Skeletal muscle tissue (tissue), 3 donors: ENCODE measurements at regions not wholly inside any gene's neighbourhood (a gene's known extent, or its start where the extent isn't known, plus 50 kb on each side); places are given as distances from the start of the nearest gene placed in this dataset.

Experiments
- H3K27ac ChIP-seq: one replicate; pipeline ENCODE4 v1.7.0; 2013; ENCODE audit warnings: mild to moderate bottlenecking, low read depth, low read length, inconsistent platforms
- H3K27me3 ChIP-seq, 3 donors: one replicate each; pipeline ENCODE4 v1.7.0; 2013; ENCODE audit warnings: low read length in 3 of 3; ENCODE audit not compliant: control insufficient read depth in 3 of 3, insufficient read depth in 3 of 3
- H3K36me3 ChIP-seq, 3 donors: one replicate each; pipeline ENCODE4 v1.7.0; 2013; ENCODE audit warnings: low read length in 3 of 3; ENCODE audit not compliant: control insufficient read depth in 3 of 3, insufficient read depth in 3 of 3
- H3K4me1 ChIP-seq, 3 donors: one replicate each; pipeline ENCODE4 v1.7.0; 2013; ENCODE audit warnings: low read length in 3 of 3, mild to moderate bottlenecking in 3 of 3; ENCODE audit not compliant: control insufficient read depth in 3 of 3, insufficient read depth in 3 of 3
- H3K4me3 ChIP-seq, 3 donors: one replicate each; pipeline ENCODE4 v1.7.0; 2013; ENCODE audit warnings: low read length in 3 of 3
- H3K9ac ChIP-seq, 3 donors: one replicate each; pipeline ENCODE4 v1.7.0; 2013; ENCODE audit warnings: low read length in 3 of 3, mild to moderate bottlenecking in 3 of 3, moderate library complexity in 2 of 3, low read depth in 1 of 3
- H3K9me3 ChIP-seq, 3 donors: one replicate each; pipeline ENCODE4 v1.7.0; 2013; ENCODE audit warnings: low read length in 3 of 3; ENCODE audit not compliant: control insufficient read depth in 3 of 3
- donor health status: Osteomylitis.

DNA sequence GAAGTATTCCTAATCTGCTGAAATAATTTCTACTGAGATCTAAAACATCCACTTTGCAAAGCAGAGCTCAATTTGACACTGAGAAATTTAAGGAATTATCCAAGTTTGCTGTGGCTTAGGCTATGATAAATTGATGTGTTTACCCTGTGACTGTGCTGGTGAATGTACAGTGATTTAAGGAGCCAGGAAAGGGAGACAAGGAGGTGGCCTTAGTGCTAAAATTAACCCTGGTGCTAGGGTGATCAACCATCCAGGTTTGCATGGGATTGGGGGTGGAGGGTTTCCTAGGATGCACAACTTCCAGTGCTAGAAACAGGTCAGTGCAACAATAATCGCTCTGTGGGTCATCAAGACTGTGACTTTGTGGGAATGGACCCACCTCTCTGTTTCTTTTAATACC, 307.5 kb upstream of the SPRED2 start:
- Histone ChIP-seq H3K4me1 (no peaks in the 10 kb centered on the region), H3K27me3 (no peaks in the 10 kb centered on the region), H3K4me3 (no peak overlapping the region), H3K36me3 (no peaks in the 10 kb centered on the region), H3K27ac (no peak overlapping the region), H3K9ac (no peak overlapping the region), H3K9me3 (no peaks in the 10 kb centered on the region)

DNA sequence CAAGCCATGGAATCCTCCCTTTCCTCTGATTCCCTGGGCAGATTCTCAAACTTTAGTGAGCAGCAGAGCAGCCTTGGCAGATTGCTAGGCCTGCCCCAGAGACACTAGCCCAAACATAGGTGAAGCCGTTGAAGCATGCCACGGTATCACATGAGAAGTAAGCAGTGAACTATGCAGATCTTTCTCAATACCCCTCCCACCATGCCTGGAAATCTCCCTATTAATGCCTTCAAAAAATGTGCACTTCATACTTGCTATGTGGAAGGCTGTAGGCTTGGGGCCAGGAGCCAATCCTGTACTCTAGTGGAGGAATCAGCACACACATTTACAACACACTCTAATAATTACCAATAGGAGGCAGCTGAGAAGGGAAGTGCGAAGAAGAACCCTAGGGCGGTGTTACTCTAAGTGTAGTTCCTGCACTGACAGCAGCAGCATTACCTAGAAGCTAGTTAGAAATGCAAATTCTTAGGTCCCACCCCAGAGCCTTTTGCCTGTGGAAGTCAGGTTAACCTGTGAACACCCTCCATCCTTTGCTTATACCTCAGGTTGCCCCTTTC, 305.1 kb upstream of the SPRED2 start:
- no peaks in the 10 kb centered on the region for H3K27me3 ChIP-seq
- H3K9me3 ChIP-seq = no peaks in the 10 kb centered on the region
- no peak overlapping the region for H3K9ac ChIP-seq
- H3K36me3 ChIP-seq = no peaks in the 10 kb centered on the region
- H3K4me1 ChIP-seq = no peaks in the 10 kb centered on the region
- H3K4me3 ChIP-seq = no peak overlapping the region
- no peak overlapping the region for H3K27ac ChIP-seq

DNA sequence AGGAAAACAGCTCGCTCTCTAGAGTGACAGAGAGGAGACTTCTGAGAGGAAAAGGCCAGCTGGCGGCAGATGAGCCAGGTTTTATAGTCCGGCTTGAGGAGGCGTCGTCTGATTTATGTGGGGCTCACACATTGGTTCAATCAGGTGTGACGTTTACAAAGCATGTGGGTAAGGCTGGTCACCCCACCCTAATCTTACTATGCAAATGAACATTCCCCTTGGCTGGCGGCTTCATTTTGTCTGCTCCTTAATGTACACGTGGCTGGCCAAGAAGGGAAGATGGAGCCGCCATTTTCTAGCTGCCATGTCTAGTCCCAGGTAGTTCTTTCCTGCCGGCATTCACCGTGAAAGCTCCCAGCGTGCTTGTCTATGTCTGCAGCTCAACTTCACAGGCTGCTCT, 299.1 kb upstream of the SPRED2 start:
- Histone ChIP-seq H3K4me3 (no peak overlapping the region), H3K27ac (no peak overlapping the region), H3K9ac (no peak overlapping the region), H3K4me1 (peaks cover 0 to 15% (median 13%) of the 10 kb centered on the region in 3 donors), H3K36me3 (no peaks in the 10 kb centered on the region), H3K9me3 (no peaks in the 10 kb centered on the region), H3K27me3 (no peaks in the 10 kb centered on the region)

DNA sequence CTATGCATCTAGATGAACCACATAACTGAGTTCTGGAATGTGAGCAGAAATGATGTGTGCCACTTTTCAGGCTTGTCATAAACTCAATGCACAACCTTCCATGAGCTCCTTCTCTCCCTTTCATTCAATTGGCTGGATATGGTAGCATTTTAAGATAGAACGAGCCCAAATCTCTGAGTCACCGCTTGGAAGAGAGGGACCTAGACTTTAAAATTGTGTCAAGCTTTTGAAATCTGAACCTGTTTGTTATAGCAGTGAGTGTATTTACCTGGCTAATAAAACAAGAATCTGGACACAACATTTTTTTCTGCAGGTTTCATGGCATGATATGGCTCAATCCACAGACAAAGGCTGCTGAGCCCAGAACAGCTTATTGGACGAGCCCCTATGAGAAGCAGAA, 297.8 kb upstream of the SPRED2 start:
- Histone ChIP-seq H3K4me1 (peaks cover 0 to 15% (median 13%) of the 10 kb centered on the region in 3 donors), H3K27me3 (no peaks in the 10 kb centered on the region), H3K36me3 (no peaks in the 10 kb centered on the region), H3K9me3 (no peaks in the 10 kb centered on the region), H3K27ac (no peak overlapping the region), H3K9ac (no peak overlapping the region), H3K4me3 (no peak overlapping the region)

DNA sequence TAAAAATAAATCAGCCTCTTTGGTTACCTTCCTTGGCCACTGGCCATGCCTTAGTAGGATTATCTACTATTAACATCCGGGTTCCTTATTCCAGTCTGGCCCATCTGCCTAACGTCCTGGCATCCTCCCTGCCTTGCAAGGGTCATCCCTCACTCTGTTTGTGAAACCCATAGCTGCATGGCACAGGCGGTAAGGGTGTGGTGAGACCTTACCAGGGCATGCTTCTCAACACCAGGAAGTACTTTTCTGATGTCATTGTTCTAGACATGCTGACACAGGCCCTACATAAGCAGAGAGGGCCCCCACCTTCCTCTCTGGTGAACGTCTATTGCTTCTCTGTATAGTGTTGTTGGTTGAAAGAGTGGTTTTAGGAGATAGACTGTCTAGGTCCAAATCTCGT, 296.8 kb upstream of the SPRED2 start:
- H3K36me3 ChIP-seq = no peaks in the 10 kb centered on the region
- H3K9me3 ChIP-seq = no peaks in the 10 kb centered on the region
- H3K4me1 ChIP-seq = peaks cover 0 to 15% (median 13%) of the 10 kb centered on the region in 3 donors
- H3K27ac ChIP-seq = peak overlapping the region; percentile 68
- no peak overlapping the region for H3K9ac ChIP-seq
- H3K4me3 ChIP-seq = no peak overlapping the region
- H3K27me3 ChIP-seq = no peaks in the 10 kb centered on the region

DNA sequence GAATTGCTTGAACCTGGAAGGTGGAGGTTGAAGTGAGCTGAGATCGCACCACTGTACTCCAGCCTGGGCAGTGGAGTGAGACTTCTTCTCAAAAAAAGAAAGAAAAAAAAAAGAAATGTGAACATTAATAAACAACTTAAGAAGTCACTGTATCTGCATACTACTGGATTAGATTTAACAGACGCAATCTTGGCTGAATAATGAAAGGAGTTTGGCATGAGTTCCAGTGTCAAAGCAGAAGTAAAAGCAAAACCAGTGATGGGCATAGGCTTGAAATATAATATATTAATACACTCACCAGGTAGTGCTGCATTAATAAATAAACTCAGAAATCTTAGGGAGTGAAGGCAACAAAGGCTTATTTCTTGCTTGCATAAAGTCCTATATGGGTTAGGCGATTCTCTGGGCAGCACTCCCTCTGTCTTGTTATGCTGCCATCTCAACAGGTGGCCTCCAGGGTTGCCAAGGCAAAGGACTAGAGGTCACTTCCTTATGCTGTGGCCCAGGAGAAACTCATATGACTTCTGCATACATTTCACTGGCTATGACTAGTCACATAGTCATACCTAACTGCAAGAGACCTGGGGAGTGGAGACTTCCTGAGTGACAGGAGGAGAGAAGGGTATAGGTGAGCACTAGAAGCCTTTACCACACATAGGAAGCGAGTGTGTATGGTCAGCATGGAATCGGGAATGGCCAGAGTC, 296.2 kb upstream of the SPRED2 start:
- Histone ChIP-seq H3K4me1 (peaks cover 0 to 15% (median 13%) of the 10 kb centered on the region in 3 donors), H3K27me3 (no peaks in the 10 kb centered on the region), H3K9ac (peak overlapping the region in 1 of 3 donors; percentile 35), H3K4me3 (peak overlapping the region in 2 of 3 donors; percentile 0 to 27), H3K36me3 (no peaks in the 10 kb centered on the region), H3K27ac (peak overlapping the region; percentile 68), H3K9me3 (no peaks in the 10 kb centered on the region)

DNA sequence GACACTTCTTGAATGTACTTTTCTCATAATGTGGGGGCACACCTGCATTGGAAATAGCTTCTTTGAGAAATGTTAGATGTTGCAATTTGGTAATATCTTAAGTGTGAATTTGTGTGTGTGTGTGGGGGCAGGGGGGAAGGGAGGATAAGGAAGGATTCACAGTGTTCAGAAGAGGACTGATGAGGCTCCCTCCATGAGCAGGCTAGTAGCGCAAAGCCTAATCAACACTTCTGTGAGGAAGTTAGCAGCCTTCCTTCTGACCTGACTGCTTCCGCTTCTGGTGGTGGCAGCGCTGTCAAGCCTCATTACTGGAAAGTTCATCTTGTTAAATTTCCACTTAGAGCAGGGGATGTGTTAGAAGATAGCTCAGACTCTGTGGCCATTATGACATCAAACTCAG, 295.4 kb upstream of the SPRED2 start:
- no peak overlapping the region for H3K27ac ChIP-seq
- no peak overlapping the region for H3K4me3 ChIP-seq

DNA sequence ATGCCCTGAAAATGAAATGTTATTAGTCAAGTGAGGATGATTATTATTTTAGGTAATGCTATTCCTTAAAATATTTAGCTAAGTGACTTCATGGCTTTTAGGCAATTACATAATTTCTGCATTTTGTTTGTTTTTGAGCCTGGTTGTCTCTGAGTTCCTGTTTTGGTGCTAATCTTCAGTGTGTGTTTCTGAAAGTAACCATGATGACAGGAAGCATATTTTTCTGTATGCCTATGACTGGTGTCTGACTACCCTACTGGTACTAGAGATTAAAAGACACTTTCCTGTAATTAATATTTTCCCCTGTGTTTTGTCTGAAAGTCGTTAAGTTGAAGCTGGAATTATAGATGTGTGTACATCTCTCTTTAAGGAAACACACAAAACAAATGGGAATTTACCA, 295.0 kb upstream of the SPRED2 start:
- H3K27me3 ChIP-seq = no peaks in the 10 kb centered on the region
- no peak overlapping the region for H3K4me3 ChIP-seq
- no peaks in the 10 kb centered on the region for H3K9me3 ChIP-seq
- H3K36me3 ChIP-seq = no peaks in the 10 kb centered on the region
- H3K27ac ChIP-seq = no peak overlapping the region
- no peak overlapping the region for H3K9ac ChIP-seq
- H3K4me1 ChIP-seq = peaks cover 0 to 15% (median 13%) of the 10 kb centered on the region in 3 donors

More for the DNA sequence above, 295.4 kb upstream of the SPRED2 start:
- H3K36me3 ChIP-seq = no peaks in the 10 kb centered on the region
- H3K4me1 ChIP-seq = peaks cover 0 to 15% (median 13%) of the 10 kb centered on the region in 3 donors
- no peaks in the 10 kb centered on the region for H3K9me3 ChIP-seq
- H3K9ac ChIP-seq = no peak overlapping the region
- H3K27me3 ChIP-seq = no peaks in the 10 kb centered on the region

DNA sequence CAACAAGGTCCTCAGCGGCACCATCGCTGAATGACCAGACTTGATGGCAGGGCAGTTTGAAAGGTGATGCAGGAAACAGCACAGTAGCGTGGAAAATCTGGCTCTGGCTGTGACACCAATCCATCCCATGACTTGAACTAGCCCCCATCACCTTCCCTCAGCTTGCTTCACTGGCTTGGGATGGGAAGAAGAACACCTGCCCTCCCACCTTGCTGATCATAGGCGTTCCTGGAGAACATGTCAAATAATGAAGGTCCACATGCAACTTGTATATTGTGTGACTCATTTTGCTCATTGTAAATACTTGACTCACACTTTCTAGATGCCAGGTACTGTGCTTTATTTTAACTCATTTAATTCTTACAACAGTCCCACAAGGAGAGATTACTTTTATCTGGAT, 292.4 kb upstream of the SPRED2 start:
- Histone ChIP-seq H3K27me3 (no peaks in the 10 kb centered on the region), H3K9me3 (no peaks in the 10 kb centered on the region), H3K4me3 (no peak overlapping the region), H3K4me1 (peaks cover 0 to 15% (median 13%) of the 10 kb centered on the region in 3 donors), H3K9ac (no peak overlapping the region), H3K36me3 (no peaks in the 10 kb centered on the region), H3K27ac (no peak overlapping the region)

DNA sequence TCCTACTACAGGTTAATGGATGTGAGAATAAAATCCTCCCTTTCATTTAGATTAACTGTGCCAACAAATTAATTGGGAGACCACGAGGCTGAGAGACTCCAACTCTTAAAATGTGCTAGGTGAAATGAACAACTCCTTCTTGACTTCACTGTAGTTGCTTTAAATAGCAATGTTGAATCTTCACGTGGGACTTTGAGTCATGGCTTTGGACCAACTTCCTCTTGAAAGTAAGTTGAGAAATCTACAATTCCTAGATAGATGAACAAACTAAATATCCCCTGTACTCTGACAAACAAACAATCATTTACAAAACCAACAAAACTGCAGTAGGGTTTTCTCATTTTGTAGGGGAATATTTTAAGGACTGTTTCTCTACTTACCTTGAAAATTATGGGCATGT, 291.9 kb upstream of the SPRED2 start:
- Histone ChIP-seq H3K4me1 (peaks cover 0 to 12% (median 11%) of the 10 kb centered on the region in 3 donors), H3K27ac (no peak overlapping the region), H3K36me3 (no peaks in the 10 kb centered on the region), H3K27me3 (no peaks in the 10 kb centered on the region), H3K9ac (no peak overlapping the region), H3K4me3 (no peak overlapping the region), H3K9me3 (no peaks in the 10 kb centered on the region)
